ENCODE measurements at regions not wholly inside any gene's neighbourhood (a gene's known extent, or its start where the extent isn't known, plus 50 kb on each side); places are given as distances from the start of the nearest gene placed in this dataset.

DNA sequence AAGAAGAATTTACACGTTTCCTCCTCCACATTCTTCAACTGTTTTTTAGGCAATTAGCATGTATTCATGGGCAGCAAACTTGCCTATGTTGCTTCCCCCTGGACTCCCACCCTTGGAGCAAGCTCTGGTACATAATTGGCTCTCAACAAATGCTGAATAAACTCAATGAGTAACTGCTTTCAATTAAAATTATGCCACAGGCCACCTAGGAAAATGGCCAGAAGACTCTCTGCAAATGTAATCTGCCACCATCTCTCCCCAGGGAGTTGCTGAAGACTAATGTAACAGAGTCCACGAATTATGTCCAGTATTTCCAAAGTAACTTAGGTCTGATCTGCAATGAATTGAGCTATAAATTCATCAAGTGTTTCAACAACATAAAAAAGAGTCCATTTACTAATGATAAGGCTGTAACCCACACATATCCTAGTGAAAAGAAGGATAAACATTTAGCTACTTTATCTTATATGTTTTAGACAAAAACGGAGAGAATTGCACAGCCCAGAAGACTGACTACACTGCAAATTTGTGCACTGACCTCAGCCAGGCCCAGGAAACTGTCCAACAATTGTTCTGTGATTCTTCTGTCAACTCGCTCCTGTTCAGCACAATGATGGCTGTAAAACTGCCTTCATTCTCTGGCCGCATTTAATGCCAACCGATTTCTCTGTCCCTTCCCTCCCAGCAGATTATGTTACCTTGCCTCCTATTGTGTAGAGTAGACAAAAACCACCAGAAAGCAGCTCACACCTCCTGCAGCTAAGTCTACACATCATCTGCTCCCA is 808.6 kb upstream of the ARGLU1 start:
- CTCF ChIA-PET, result interaction anchor here (0.6 kb wide), 1 partner anchor 174 kb away, joined by 4 read pairs; no protein-coding TSS in a partner anchor
- Histone ChIP-seq H3K4me2 (no peak overlapping the region), H2AFZ (no peak overlapping the region), H3K36me3 (ENCODE audit: low read depth) (no peaks in the 10 kb centered on the region), H3K27ac (no peak overlapping the region), H3K9me3 (ENCODE audit: insufficient read depth, low read depth) (no peaks in the 10 kb centered on the region), H3K9me2 (ENCODE audit: insufficient read depth) (no peaks in the 10 kb centered on the region), H3K4me1 (replicated peaks; ENCODE audit: insufficient read depth) (peaks cover 7% of the 10 kb centered on the region; the same call in 1 of the 2 replicates), H4K20me1 (ENCODE audit: insufficient read depth) (no peaks in the 10 kb centered on the region; the same call in 1 of the 2 replicates), H3K79me2 (ENCODE audit: low read depth) (no peaks in the 10 kb centered on the region), H3F3A (ENCODE audit: insufficient read depth, low read depth) (no peaks in the 10 kb centered on the region), H3K4me3 (no peak overlapping the region), H3K27me3 (ENCODE audit: insufficient read depth, low read depth) (no peaks in the 10 kb centered on the region)
- DNase-seq, result no peak
- intact Hi-C loops (cut with micrococcal nuclease; ENCODE audit: unreplicated experiment), result loop anchor here (10.0 kb wide), 1 partner anchor 778 kb away; no protein-coding TSS in a partner anchor
- no TSS peak for BruUV-seq (replicated peaks)
- no peak for TF ChIP-seq EZH2 (IDR thresholded peaks at IDR 0.05; ENCODE audit: low read depth)
- TF ChIP-seq, protein P1, sequence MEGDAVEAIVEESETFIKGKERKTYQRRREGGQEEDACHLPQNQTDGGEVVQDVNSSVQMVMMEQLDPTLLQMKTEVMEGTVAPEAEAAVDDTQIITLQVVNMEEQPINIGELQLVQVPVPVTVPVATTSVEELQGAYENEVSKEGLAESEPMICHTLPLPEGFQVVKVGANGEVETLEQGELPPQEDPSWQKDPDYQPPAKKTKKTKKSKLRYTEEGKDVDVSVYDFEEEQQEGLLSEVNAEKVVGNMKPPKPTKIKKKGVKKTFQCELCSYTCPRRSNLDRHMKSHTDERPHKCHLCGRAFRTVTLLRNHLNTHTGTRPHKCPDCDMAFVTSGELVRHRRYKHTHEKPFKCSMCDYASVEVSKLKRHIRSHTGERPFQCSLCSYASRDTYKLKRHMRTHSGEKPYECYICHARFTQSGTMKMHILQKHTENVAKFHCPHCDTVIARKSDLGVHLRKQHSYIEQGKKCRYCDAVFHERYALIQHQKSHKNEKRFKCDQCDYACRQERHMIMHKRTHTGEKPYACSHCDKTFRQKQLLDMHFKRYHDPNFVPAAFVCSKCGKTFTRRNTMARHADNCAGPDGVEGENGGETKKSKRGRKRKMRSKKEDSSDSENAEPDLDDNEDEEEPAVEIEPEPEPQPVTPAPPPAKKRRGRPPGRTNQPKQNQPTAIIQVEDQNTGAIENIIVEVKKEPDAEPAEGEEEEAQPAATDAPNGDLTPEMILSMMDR (conservative IDR thresholded peaks at IDR 0.05), result no peak
- POLR2A ChIA-PET (ENCODE audit: unreplicated experiment), result no interaction called here

DNA sequence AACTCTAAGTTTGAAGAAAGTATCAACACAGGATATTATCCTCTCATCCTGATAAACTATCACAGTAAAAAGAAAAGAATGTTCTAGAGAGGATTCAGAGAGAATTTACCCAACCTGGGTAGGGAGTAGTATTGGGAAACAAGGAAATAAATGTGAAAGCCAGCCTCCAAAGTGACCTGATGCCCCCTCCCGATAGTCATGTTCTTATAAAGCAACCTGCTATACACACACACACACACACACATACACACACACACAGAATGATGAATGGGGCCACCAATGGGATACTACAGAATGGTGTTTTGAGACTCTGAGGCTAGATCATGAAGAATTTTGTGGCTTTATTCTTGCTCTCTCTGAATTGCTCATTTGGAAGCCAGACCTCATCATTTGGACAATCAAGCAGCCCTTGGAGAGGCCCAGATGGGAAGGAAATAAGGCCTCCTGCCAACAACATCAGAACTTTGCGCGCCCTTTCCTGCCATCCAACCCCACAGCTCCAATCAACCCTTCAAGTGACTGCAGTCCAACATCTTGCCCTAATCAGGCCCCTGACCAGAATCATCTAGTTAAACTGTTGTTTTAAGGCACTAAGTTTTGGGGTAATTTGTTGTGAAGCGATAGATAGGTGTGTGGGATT is 807.9 kb upstream of the ARGLU1 start:
- CTCF ChIA-PET, result no interaction called here

DNA sequence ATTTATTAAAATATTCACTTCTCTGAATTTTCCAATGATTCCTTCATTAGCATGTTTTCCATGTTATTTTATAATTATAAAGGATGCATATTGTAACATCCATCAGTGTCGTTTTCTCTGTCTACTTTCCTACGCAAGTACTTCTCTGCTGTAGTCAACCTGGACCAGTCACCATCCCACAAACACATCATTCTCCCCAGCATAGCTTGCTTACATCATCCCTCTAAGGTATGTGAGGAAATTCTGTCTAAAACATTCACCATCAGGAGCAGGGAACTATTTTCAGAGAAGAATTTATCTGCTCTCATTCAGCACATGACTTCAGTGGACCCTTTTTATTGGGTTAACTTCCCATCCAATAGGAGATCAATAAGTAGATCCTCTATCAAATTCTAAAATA is 806.1 kb upstream of the ARGLU1 start:
- no peaks in the 10 kb centered on the region for H3K36me3 ChIP-seq (ENCODE audit: low read depth)
- ChIA-PET CTCF (no interaction called here), POLR2A (ENCODE audit: unreplicated experiment) (interaction anchor here (0.6 kb wide), 1 partner anchor 264 kb away, joined by 12 read pairs; no protein-coding TSS in a partner anchor)
- no peaks in the 10 kb centered on the region for H3F3A ChIP-seq (ENCODE audit: insufficient read depth, low read depth)
- peaks cover 7% of the 10 kb centered on the region for H3K4me1 ChIP-seq (replicated peaks; ENCODE audit: insufficient read depth)
- H3K9me2 ChIP-seq (ENCODE audit: insufficient read depth), result no peaks in the 10 kb centered on the region
- no peaks in the 10 kb centered on the region for H3K79me2 ChIP-seq (ENCODE audit: low read depth)
- H3K9me3 ChIP-seq (ENCODE audit: insufficient read depth, low read depth), result no peaks in the 10 kb centered on the region
- H2AFZ ChIP-seq, result no peak overlapping the region
- TF ChIP-seq, protein P1 (conservative IDR thresholded peaks at IDR 0.05), result no peak
- no peak for TF ChIP-seq EZH2 (IDR thresholded peaks at IDR 0.05; ENCODE audit: low read depth)
- no peak overlapping the region for H3K4me3 ChIP-seq
- no peaks in the 10 kb centered on the region for H4K20me1 ChIP-seq (ENCODE audit: insufficient read depth)
- H3K4me2 ChIP-seq, result peak overlapping the region; percentile 4; the same call in 1 of the 2 replicates
- H3K27ac ChIP-seq, result no peak overlapping the region
- BruUV-seq (replicated peaks), result no TSS peak
- DNase-seq, result no peak
- intact Hi-C loops (cut with micrococcal nuclease; ENCODE audit: unreplicated experiment), result loop anchor here (5.0 to 10.0 kb wide), 2 partner anchors 278 to 781 kb away; no protein-coding TSS in a partner anchor
- H3K27me3 ChIP-seq (ENCODE audit: insufficient read depth, low read depth), result no peaks in the 10 kb centered on the region

More for the DNA sequence above, 807.9 kb upstream of the ARGLU1 start:
- DNase-seq, result no peak
- no peaks in the 10 kb centered on the region for H3K9me2 ChIP-seq (ENCODE audit: insufficient read depth)
- intact Hi-C loops (cut with micrococcal nuclease; ENCODE audit: unreplicated experiment), result loop anchor here (10.0 kb wide), 1 partner anchor 779 kb away; no protein-coding TSS in a partner anchor
- no peaks in the 10 kb centered on the region for H3K79me2 ChIP-seq (ENCODE audit: low read depth)
- TF ChIP-seq, protein P1 (conservative IDR thresholded peaks at IDR 0.05), result no peak
- TF ChIP-seq EZH2 (IDR thresholded peaks at IDR 0.05; ENCODE audit: low read depth), result no peak
- H3K27me3 ChIP-seq (ENCODE audit: insufficient read depth, low read depth), result no peaks in the 10 kb centered on the region
- H3K4me1 ChIP-seq (replicated peaks; ENCODE audit: insufficient read depth), result peaks cover 7% of the 10 kb centered on the region; the same call in 1 of the 2 replicates
- no peak overlapping the region for H3K4me2 ChIP-seq
- no peak overlapping the region for H2AFZ ChIP-seq
- POLR2A ChIA-PET (ENCODE audit: unreplicated experiment), result interaction anchor here (0.5 kb wide), 1 partner anchor 16 kb away, joined by 9 read pairs; no protein-coding TSS in a partner anchor
- no peaks in the 10 kb centered on the region for H3F3A ChIP-seq (ENCODE audit: insufficient read depth, low read depth)
- H3K36me3 ChIP-seq (ENCODE audit: low read depth), result no peaks in the 10 kb centered on the region
- H3K9me3 ChIP-seq (ENCODE audit: insufficient read depth, low read depth), result no peaks in the 10 kb centered on the region
- H3K4me3 ChIP-seq, result no peak overlapping the region
- H3K27ac ChIP-seq, result no peak overlapping the region
- no peaks in the 10 kb centered on the region for H4K20me1 ChIP-seq (ENCODE audit: insufficient read depth)
- BruUV-seq (replicated peaks), result no TSS peak
